Chondrocyte (in vitro differentiated cells): ENCODE measurements at regions not wholly inside any gene's neighbourhood (a gene's known extent, or its start where the extent isn't known, plus 50 kb on each side); places are given as distances from the start of the nearest gene placed in this dataset.
"Not testable (repeated sequence)": the region's sequence is repeated elsewhere in the genome, so short reads cannot be mapped to it uniquely, and the experiment has no call there.

Experiments used
- DNase-seq: peaks from one replicate; pipeline ENCODE4 v3.0.0; 2021; ENCODE audit warnings: mixed read lengths, low spot score
- H3K27ac Mint-ChIP-seq: one replicate; pipeline ENCODE4 v1.8.0; 2021; ENCODE audit warnings: mild to moderate bottlenecking, moderate library complexity, mixed read lengths; ENCODE audit not compliant: unreplicated experiment
- H3K27me3 Mint-ChIP-seq: 2 replicates; pipeline ENCODE4 v1.8.0; 2021; ENCODE audit warnings: low read depth, mixed read lengths
- H3K36me3 Mint-ChIP-seq: 2 replicates; pipeline ENCODE4 v1.8.0; 2021; ENCODE audit warnings: low read depth, mixed read lengths
- H3K4me1 Mint-ChIP-seq: 2 replicates; pipeline ENCODE4 v1.8.0; 2021; ENCODE audit warnings: low read depth, mild to moderate bottlenecking, mixed read lengths
- H3K4me3 Mint-ChIP-seq: one replicate; pipeline ENCODE4 v1.8.0; 2021; ENCODE audit warnings: mild to moderate bottlenecking, moderate library complexity, mixed read lengths; ENCODE audit not compliant: unreplicated experiment
- H3K9me3 Mint-ChIP-seq: 2 replicates; pipeline ENCODE4 v1.8.0; 2021; ENCODE audit warnings: low read depth, mixed read lengths
- TF ChIP-seq, protein P1 (sequence below): fragments of 200-600 bp; sonication (generic); IDR thresholded peaks from 2 replicates; pipeline ENCODE4 v1.5.0; 2021; ENCODE audit warnings: antibody characterized with exemption, mild to moderate bottlenecking, moderate library complexity

DNA sequence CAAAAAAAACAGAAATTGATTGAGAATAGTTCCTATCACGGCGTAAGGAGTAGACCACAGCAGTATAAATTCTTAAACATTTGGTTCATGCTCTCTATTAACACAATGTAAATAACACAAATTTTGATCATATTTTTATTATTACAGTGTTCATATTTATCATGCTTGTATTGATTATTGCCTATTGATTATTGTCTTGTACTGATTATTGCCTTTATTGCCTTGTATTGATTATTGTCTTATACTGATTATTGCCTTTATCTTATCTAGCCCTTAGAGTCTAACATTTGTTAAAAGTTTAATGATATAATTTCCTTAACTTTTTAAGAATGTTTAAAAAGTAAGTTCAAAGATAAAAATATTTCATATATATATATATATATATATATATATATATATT lies 460.7 kb downstream of the KCNT2 start:
- no peak for DNase-seq
- H3K27me3 Mint-ChIP-seq, result no peaks in the 10 kb centered on the region
- H3K9me3 Mint-ChIP-seq, result no peaks in the 10 kb centered on the region
- TF ChIP-seq, protein P1, sequence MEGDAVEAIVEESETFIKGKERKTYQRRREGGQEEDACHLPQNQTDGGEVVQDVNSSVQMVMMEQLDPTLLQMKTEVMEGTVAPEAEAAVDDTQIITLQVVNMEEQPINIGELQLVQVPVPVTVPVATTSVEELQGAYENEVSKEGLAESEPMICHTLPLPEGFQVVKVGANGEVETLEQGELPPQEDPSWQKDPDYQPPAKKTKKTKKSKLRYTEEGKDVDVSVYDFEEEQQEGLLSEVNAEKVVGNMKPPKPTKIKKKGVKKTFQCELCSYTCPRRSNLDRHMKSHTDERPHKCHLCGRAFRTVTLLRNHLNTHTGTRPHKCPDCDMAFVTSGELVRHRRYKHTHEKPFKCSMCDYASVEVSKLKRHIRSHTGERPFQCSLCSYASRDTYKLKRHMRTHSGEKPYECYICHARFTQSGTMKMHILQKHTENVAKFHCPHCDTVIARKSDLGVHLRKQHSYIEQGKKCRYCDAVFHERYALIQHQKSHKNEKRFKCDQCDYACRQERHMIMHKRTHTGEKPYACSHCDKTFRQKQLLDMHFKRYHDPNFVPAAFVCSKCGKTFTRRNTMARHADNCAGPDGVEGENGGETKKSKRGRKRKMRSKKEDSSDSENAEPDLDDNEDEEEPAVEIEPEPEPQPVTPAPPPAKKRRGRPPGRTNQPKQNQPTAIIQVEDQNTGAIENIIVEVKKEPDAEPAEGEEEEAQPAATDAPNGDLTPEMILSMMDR, result no peak
- H3K4me3 Mint-ChIP-seq, result no peak overlapping the region
- H3K27ac Mint-ChIP-seq, result no peak overlapping the region
- H3K4me1 Mint-ChIP-seq, result no peaks in the 10 kb centered on the region
- H3K36me3 Mint-ChIP-seq, result no peaks in the 10 kb centered on the region

DNA sequence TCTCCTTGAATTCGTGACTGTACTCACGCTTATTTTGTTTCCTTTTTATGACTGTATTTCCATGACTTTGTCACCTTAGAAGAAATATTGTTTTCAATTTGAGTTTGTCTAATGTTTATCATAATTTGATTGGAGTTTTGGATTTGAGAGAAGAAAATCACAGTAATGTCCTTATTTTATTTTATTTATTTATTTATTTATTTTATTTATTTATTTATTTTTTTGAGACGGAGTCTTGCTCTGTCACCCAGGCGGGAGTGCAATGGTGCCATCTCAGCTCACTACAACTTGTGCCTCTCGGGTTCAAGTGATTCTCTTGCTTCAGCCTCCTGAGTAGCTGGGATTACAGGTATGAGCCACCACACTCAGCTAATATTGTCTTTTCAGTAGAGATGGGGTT lies 463.1 kb downstream of the KCNT2 start:
- H3K36me3 Mint-ChIP-seq, H3K27me3 Mint-ChIP-seq, H3K4me3 Mint-ChIP-seq, H3K4me1 Mint-ChIP-seq, H3K9me3 Mint-ChIP-seq, H3K27ac Mint-ChIP-seq, DNase-seq: not testable (repeated sequence)

DNA sequence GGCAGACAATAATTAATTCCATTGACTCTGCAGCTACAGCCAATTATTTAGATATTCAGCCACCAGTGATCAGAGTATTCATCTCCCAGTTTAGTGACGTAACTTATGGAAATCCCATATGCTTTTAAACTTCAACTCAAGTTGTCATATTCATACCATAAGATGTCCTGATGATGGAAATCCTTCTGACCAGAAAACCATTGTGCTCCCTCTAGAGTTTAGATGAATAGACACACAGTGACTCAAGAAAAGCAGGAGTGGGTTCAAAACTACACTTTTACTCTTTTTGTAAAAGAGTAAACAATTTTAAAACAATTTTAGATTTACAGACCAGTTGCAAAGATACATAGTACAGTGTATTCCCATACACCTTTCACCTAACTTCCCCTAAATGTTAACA lies 463.7 kb downstream of the KCNT2 start:
- no peak overlapping the region for H3K4me3 Mint-ChIP-seq
- no peak for DNase-seq
- no peaks in the 10 kb centered on the region for H3K9me3 Mint-ChIP-seq
- H3K36me3 Mint-ChIP-seq, result no peaks in the 10 kb centered on the region
- H3K27me3 Mint-ChIP-seq, result no peaks in the 10 kb centered on the region
- peaks cover 5% of the 10 kb centered on the region for H3K4me1 Mint-ChIP-seq
- TF ChIP-seq, protein P1, result peak; percentile 26
- H3K27ac Mint-ChIP-seq, result no peak overlapping the region

DNA sequence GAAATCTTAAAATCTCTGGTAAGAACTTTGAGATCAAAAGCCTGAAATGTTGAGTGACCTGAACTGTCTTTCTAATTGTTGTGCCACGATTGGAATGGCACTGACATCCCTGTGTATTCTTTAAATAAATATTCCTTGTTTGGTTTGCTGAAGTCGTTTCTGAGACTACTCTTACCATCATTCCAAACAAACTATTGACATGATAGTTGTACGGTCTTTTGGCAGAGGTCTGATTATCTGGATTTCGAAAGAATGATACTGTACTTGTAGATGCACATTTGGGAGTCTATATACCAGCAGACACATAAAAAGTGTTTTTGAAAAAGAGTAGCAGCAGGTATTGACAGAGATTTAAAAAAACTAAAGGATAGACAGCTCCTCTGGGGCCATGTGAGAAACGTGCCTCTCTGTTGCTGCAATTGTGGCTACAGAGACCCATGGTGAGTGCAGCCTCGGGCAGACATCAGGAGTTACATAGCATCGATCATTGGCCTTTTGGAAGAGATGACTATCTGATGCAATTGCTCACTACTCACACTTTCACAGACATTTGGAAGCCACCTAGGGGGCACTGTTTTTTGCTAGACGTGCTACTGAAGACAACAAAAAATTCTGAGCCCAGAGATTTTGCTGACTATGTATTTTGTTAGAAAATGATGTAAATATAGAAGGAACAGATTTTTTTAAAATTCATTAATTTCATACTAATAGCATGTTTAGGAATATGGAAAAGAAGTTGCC lies 464.5 kb downstream of the KCNT2 start:
- TF ChIP-seq, protein P1, result no peak
- H3K27ac Mint-ChIP-seq, result no peak overlapping the region
- H3K4me3 Mint-ChIP-seq, result no peak overlapping the region
- H3K4me1 Mint-ChIP-seq, result peaks cover 5% of the 10 kb centered on the region
- H3K9me3 Mint-ChIP-seq, result no peaks in the 10 kb centered on the region
- no peak for DNase-seq
- H3K36me3 Mint-ChIP-seq, result no peaks in the 10 kb centered on the region
- no peaks in the 10 kb centered on the region for H3K27me3 Mint-ChIP-seq

DNA sequence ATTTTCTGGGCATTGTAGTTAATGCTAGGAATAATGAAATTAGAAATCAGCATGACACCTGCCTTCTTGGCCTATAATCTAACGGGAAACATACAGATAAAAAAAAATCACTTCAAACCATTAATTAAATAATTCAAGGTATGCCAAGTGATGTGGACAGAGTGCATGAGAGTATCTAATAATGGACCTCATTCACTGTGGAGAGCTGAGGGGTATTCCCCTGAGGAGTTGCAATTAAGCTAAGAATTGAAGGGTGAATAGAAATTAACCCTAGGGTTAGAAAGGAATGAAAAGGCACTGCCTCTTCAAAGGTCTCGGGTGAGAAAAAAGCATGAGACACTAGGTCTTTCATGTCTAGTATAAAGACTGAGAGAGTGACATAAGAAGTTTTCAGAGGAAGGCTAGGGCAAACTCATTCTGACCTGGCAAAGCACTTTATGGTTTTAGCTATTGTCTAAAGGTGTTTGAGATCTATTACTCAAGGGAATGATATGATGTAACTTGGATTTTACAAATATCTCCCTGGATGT lies 466.1 kb downstream of the KCNT2 start:
- H3K36me3 Mint-ChIP-seq, result no peaks in the 10 kb centered on the region
- H3K27ac Mint-ChIP-seq, result no peak overlapping the region
- peaks cover 5% of the 10 kb centered on the region for H3K4me1 Mint-ChIP-seq
- no peak overlapping the region for H3K4me3 Mint-ChIP-seq
- no peak for DNase-seq
- no peaks in the 10 kb centered on the region for H3K27me3 Mint-ChIP-seq
- H3K9me3 Mint-ChIP-seq, result no peaks in the 10 kb centered on the region
- TF ChIP-seq, protein P1, result no peak

DNA sequence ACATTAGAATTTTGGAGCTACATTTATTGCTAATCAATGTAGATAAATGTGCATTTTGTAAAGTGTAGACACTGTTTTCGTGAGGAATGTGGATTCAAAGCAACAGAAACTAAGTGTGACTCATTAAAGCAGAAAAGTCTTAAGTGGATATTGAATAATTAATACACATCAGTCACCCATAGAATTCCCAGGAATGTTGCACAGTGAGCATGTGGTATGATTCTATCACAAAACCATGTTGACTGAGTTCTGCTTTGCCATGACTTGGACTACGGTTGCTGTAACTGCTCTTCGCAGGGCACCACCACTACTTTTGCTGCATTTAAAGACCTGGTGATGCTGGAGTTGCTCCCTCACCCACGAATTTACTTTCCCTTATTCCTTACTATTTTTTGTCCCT lies 471.8 kb downstream of the KCNT2 start:
- Mint-ChIP-seq H3K27ac (no peak overlapping the region), H3K36me3 (no peaks in the 10 kb centered on the region), H3K4me1 (peaks cover 5% of the 10 kb centered on the region), H3K4me3 (no peak overlapping the region), H3K27me3 (no peaks in the 10 kb centered on the region), H3K9me3 (no peaks in the 10 kb centered on the region)
- no peak for DNase-seq
- TF ChIP-seq, protein P1, result no peak
